ENCODE measurements at regions not wholly inside any gene's neighbourhood (a gene's known extent, or its start where the extent isn't known, plus 50 kb on each side); places are given as distances from the start of the nearest gene placed in this dataset.

DNA sequence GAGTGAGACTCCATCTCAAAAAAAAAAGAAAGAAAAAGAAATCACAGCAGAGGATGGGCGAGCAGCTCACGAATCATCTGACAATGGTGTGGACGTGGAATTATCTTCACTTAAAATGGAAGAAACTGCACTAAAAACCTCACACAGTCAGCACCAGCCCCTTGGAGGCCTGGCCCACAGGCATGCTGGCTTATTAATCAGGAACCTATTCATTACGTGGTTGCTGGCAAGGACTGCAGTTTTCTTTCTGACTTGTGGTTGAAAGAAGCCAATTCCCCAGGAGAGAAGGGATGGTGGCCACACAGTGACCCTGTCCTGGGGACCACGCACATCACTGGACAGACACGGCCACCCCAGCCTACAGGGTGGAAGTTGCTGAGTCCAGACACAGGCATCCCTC is 401.1 kb downstream of the CTTN start:
- Histone ChIP-seq H3K27me3 (ENCODE audit: control insufficient read depth in 2 of 2, insufficient read depth in 2 of 2, low read length in 2 of 2) (peaks cover 5 to 28% of the 10 kb centered on the region in 2 experiments; a peak in 3 of 5 replicates), H3K36me3 (ENCODE audit: control insufficient read depth, insufficient read depth, low read length) (no peaks in the 10 kb centered on the region), H3K27ac (ENCODE audit: extremely low read depth, low read depth, low read length) (no peak overlapping the region), H3K9ac (ENCODE audit: insufficient read depth in 1 of 2, low read depth in 2 of 2, low read length in 2 of 2) (no peak overlapping the region), H3K79me2 (ENCODE audit: control insufficient read depth, insufficient read depth, low read length) (no peaks in the 10 kb centered on the region), H3K9me3 (replicated peaks; ENCODE audit: control insufficient read depth, insufficient read depth, low read depth, low read length) (no peaks in the 10 kb centered on the region), H3K4me3 (no peak overlapping the region), H3K9me1 (ENCODE audit: control insufficient read depth, insufficient read depth, low read length) (peaks cover 2% of the 10 kb centered on the region), H3K4me1 (replicated peaks in 1 of 2; ENCODE audit: control insufficient read depth in 2 of 2, insufficient read depth in 2 of 2, low read length in 2 of 2) (no peaks in the 10 kb centered on the region), H3K4me2 (ENCODE audit: insufficient read depth, low read length) (no peak overlapping the region), H2AFZ (ENCODE audit: low read depth, low read length) (no peak overlapping the region), H4K20me1 (replicated peaks; ENCODE audit: control insufficient read depth, insufficient read depth, low read length) (no peaks in the 10 kb centered on the region)
- in situ Hi-C loops (cut with MboI): no loop called here
- BruUV-seq (replicated peaks): no TSS peak
- ChIA-PET CTCF (ENCODE audit: low intra/inter-chr PET ratio) (no interaction called here), POLR2A (no interaction called here)
- WGBS (ENCODE audit: insufficient coverage, low coverage, missing lambda C conversion rate): 0% methylated on average over 4 of the region's 6 CpGs
- no peak for TF ChIP-seq CGGBP1 (CRISPR knock-in tag; IDR thresholded peaks at IDR 0.05)
- no peak for TF ChIP-seq RBM17 (IDR thresholded peaks at IDR 0.05; ENCODE audit: borderline replicate concordance, low read depth, low read length)
- TF ChIP-seq CCNT2 (IDR thresholded peaks at IDR 0.05; ENCODE audit: borderline replicate concordance, extremely low read depth, insufficient read length, low read depth, low read length): no peak
- TF ChIP-seq ZNF41 (CRISPR knock-in tag; conservative IDR thresholded peaks at IDR 0.05): no peak
- no peak for TF ChIP-seq ZNF165 (CRISPR knock-in tag; IDR thresholded peaks at IDR 0.05; ENCODE audit: borderline replicate concordance)
- no peak for TF ChIP-seq TAF15 (IDR thresholded peaks at IDR 0.05; ENCODE audit: low read depth, low read length)
- TF ChIP-seq MEF2A (IDR thresholded peaks at IDR 0.05; ENCODE audit: control insufficient read depth, low read depth, low read length): no peak
- no peak for TF ChIP-seq ZNF124 (CRISPR knock-in tag; IDR thresholded peaks at IDR 0.05)
- TF ChIP-seq TRIM25 (IDR thresholded peaks at IDR 0.05; ENCODE audit: borderline replicate concordance): no peak
- no peak for TF ChIP-seq GTF2F1 (IDR thresholded peaks at IDR 0.05; ENCODE audit: low read depth, low read length)
- TF ChIP-seq GTF3C2 (IDR thresholded peaks at IDR 0.05; ENCODE audit: borderline replicate concordance, extremely low read depth, insufficient read length): no peak
- no peak for TF ChIP-seq DDX20 (tag; IDR thresholded peaks at IDR 0.05; ENCODE audit: low read depth)
- TF ChIP-seq HDAC6 (IDR thresholded peaks at IDR 0.05; ENCODE audit: low read depth, low read length): no peak
- no peak for TF ChIP-seq ZNF311 (CRISPR knock-in tag; IDR thresholded peaks at IDR 0.05)
- intact Hi-C loops (cut with micrococcal nuclease): no loop called here
- DNase-seq (ENCODE audit: extremely low read depth in 1 of 4, low spot score in 3 of 4): no peak
- no peak for FAIRE-seq
- no peak for ATAC-seq

Measured in K562 (cell line).